ENCODE measurements at regions not wholly inside any gene's neighbourhood (a gene's known extent, or its start where the extent isn't known, plus 50 kb on each side); places are given as distances from the start of the nearest gene placed in this dataset.

GRCh38 chr6:18603361-18603760 lies 216.2 kb downstream of the RNF144B start:
- no peak for TF ChIP-seq CTCF (conservative IDR thresholded peaks at IDR 0.05; ENCODE audit: low read depth, low read length)
- no peak for DNase-seq (ENCODE audit: low read depth)
- H3K4me3 ChIP-seq (ENCODE audit: low read length) = no peak overlapping the region

GRCh38 chr6:18605841-18606240 lies 218.7 kb downstream of the RNF144B start:
- DNase-seq (ENCODE audit: low read depth) = no peak
- TF ChIP-seq CTCF (conservative IDR thresholded peaks at IDR 0.05; ENCODE audit: low read depth, low read length) = no peak
- H3K4me3 ChIP-seq (ENCODE audit: low read length) = no peak overlapping the region

- H3K4me3 ChIP-seq (ENCODE audit: low read length) = no peak overlapping the region
- no peak for TF ChIP-seq CTCF (conservative IDR thresholded peaks at IDR 0.05; ENCODE audit: low read depth, low read length)
- no peak for DNase-seq (ENCODE audit: low read depth)
Measured at GRCh38 chr6:18609715-18610114, 222.6 kb downstream of the RNF144B start.

GRCh38 chr6:18613319-18613925 lies 226.3 kb downstream of the RNF144B start:
- TF ChIP-seq CTCF (conservative IDR thresholded peaks at IDR 0.05; ENCODE audit: low read depth, low read length) = no peak
- DNase-seq (ENCODE audit: low read depth) = no peak
- H3K4me3 ChIP-seq (ENCODE audit: low read length) = no peak overlapping the region

GRCh38 chr6:18629571-18629970 lies 242.4 kb downstream of the RNF144B start:
- TF ChIP-seq CTCF (conservative IDR thresholded peaks at IDR 0.05; ENCODE audit: low read depth, low read length) = no peak
- no peak for DNase-seq (ENCODE audit: low read depth)
- no peak overlapping the region for H3K4me3 ChIP-seq (ENCODE audit: low read length)

- H3K4me3 ChIP-seq (ENCODE audit: low read length) = no peak overlapping the region
- peak; percentile 20 for DNase-seq (ENCODE audit: low read depth)
- no peak for TF ChIP-seq CTCF (conservative IDR thresholded peaks at IDR 0.05; ENCODE audit: low read depth, low read length)
Measured at GRCh38 chr6:18632670-18633410, 245.7 kb downstream of the RNF144B start.

- no peak for TF ChIP-seq CTCF (conservative IDR thresholded peaks at IDR 0.05; ENCODE audit: low read depth, low read length)
- no peak overlapping the region for H3K4me3 ChIP-seq (ENCODE audit: low read length)
- no peak for DNase-seq (ENCODE audit: low read depth)
Measured at GRCh38 chr6:18634912-18635311, 247.8 kb downstream of the RNF144B start.
